GM12892 (cell line): ENCODE measurements at regions not wholly inside any gene's neighbourhood (a gene's known extent, or its start where the extent isn't known, plus 50 kb on each side); places are given as distances from the start of the nearest gene placed in this dataset.

Experiments
- DNase-seq: peaks from one replicate; pipeline ENCODE4 v3.0.0; 2011; ENCODE audit not compliant: insufficient read length
- FAIRE-seq: peaks from 2 replicates; lab custom pipeline; 2011; peaks lifted over from hg19 to GRCh38; lab: Jason Lieb, UNC
- POLR2A ChIP-seq: IDR thresholded peaks from 2 replicates; pipeline ENCODE4 v1.6.1; 2011; ENCODE audit warnings: low read depth, low read length, control low read depth
- POLR2AphosphoS5 ChIP-seq: IDR thresholded peaks from 2 replicates; pipeline ENCODE4 v1.6.1; 2011; ENCODE audit warnings: low read depth, low read length, control low read depth
- TAF1 ChIP-seq: IDR thresholded peaks from 2 replicates; pipeline ENCODE4 v1.6.1; 2011; ENCODE audit warnings: low read depth, mild to moderate bottlenecking, control low read depth, low read length, borderline replicate concordance

- DNase-seq = no peak
- TF ChIP-seq POLR2A (no peak), TAF1 (no peak), POLR2AphosphoS5 (no peak)
- FAIRE-seq = no peak
Measured at GRCh38 chr20:11581271-11581670, 336.4 kb upstream of the BTBD3 start.

GRCh38 chr20:11582060-11582459 lies 335.6 kb upstream of the BTBD3 start:
- no peak for FAIRE-seq
- TF ChIP-seq POLR2A (no peak), TAF1 (no peak), POLR2AphosphoS5 (no peak)
- no peak for DNase-seq

GRCh38 chr20:11585752-11586352 lies 331.8 kb upstream of the BTBD3 start:
- DNase-seq (no peak), FAIRE-seq (no peak)
- TF ChIP-seq POLR2AphosphoS5 (no peak), TAF1 (no peak), POLR2A (no peak)

- FAIRE-seq (no peak), DNase-seq (no peak)
- TF ChIP-seq POLR2A (no peak), TAF1 (no peak), POLR2AphosphoS5 (no peak)
Measured at GRCh38 chr20:11588875-11589274, 328.8 kb upstream of the BTBD3 start.

GRCh38 chr20:11591965-11592364 lies 325.7 kb upstream of the BTBD3 start:
- FAIRE-seq = no peak
- no peak for DNase-seq
- TF ChIP-seq POLR2AphosphoS5 (no peak), TAF1 (no peak), POLR2A (no peak)

- TF ChIP-seq POLR2AphosphoS5 (no peak), POLR2A (no peak), TAF1 (no peak)
- FAIRE-seq (no peak), DNase-seq (no peak)
Measured at GRCh38 chr20:11604339-11604738, 313.4 kb upstream of the BTBD3 start.

- TF ChIP-seq POLR2A = no peak
- no peak for TF ChIP-seq POLR2AphosphoS5
- FAIRE-seq = no peak
Measured at GRCh38 chr20:11607047-11607446, 310.6 kb upstream of the BTBD3 start.

GRCh38 chr20:11608736-11609135 lies 309.0 kb upstream of the BTBD3 start:
- TF ChIP-seq TAF1 = no peak
- TF ChIP-seq POLR2AphosphoS5 = no peak
- no peak for TF ChIP-seq POLR2A
- FAIRE-seq (no peak), DNase-seq (no peak)

More at GRCh38 chr20:11607047-11607446, 310.6 kb upstream of the BTBD3 start:
- no peak for DNase-seq

- FAIRE-seq (no peak), DNase-seq (no peak)
- TF ChIP-seq POLR2A = no peak
- TF ChIP-seq POLR2AphosphoS5 = no peak
- no peak for TF ChIP-seq TAF1
Measured at GRCh38 chr20:11624704-11625103, 293.0 kb upstream of the BTBD3 start.

- FAIRE-seq = no peak
Measured at GRCh38 chr20:11626551-11626950, 291.1 kb upstream of the BTBD3 start.

GRCh38 chr20:11642866-11643265 lies 274.8 kb upstream of the BTBD3 start:
- DNase-seq = no peak
- TF ChIP-seq TAF1 (no peak), POLR2AphosphoS5 (no peak), POLR2A (no peak)
- FAIRE-seq = no peak

More at GRCh38 chr20:11626551-11626950, 291.1 kb upstream of the BTBD3 start:
- DNase-seq = no peak
- TF ChIP-seq TAF1 (no peak), POLR2AphosphoS5 (no peak), POLR2A (no peak)

GRCh38 chr20:11646359-11646758 lies 271.3 kb upstream of the BTBD3 start:
- FAIRE-seq (no peak), DNase-seq (no peak)
- TF ChIP-seq POLR2AphosphoS5 (no peak), POLR2A (no peak)

- FAIRE-seq (no peak), DNase-seq (no peak)
- TF ChIP-seq TAF1 = no peak
- no peak for TF ChIP-seq POLR2AphosphoS5
- no peak for TF ChIP-seq POLR2A
Measured at GRCh38 chr20:11650566-11650965, 267.1 kb upstream of the BTBD3 start.
